HG02870 (cell line): ENCODE measurements at regions not wholly inside any gene's neighbourhood (a gene's known extent, or its start where the extent isn't known, plus 50 kb on each side); places are given as distances from the start of the nearest gene placed in this dataset.
"Not testable (repeated sequence)": the region's sequence is repeated elsewhere in the genome, so short reads cannot be mapped to it uniquely, and the experiment has no call there.

Source experiments
- ATAC-seq: cut with Tn5 transposase; IDR thresholded peaks from one replicate; pipeline ENCODE4 v1.9.1; 2021; ENCODE audit warnings: mild to moderate bottlenecking, moderate library complexity; ENCODE audit not compliant: unreplicated experiment

GRCh38 chr3:30418443-30418842 is 188.0 kb upstream of the TGFBR2 start:
- no peak for ATAC-seq

GRCh38 chr3:30421266-30421665 is 185.1 kb upstream of the TGFBR2 start:
- no peak for ATAC-seq

GRCh38 chr3:30426293-30426993 is 180.0 kb upstream of the TGFBR2 start:
- no peak for ATAC-seq

- ATAC-seq, result no peak
Observed at GRCh38 chr3:30428251-30428650, 178.2 kb upstream of the TGFBR2 start.

GRCh38 chr3:30435861-30436331 is 170.5 kb upstream of the TGFBR2 start:
- no peak for ATAC-seq

- ATAC-seq, result no peak
Observed at GRCh38 chr3:30437171-30437601, 169.2 kb upstream of the TGFBR2 start.

- no peak for ATAC-seq
Observed at GRCh38 chr3:30438126-30438525, 168.3 kb upstream of the TGFBR2 start.

- ATAC-seq, result no peak
Observed at GRCh38 chr3:30439451-30440053, 166.8 kb upstream of the TGFBR2 start.

- ATAC-seq, result no peak
Observed at GRCh38 chr3:30440147-30440604, 166.2 kb upstream of the TGFBR2 start.

GRCh38 chr3:30440880-30441279 is 165.5 kb upstream of the TGFBR2 start:
- no peak for ATAC-seq

GRCh38 chr3:30443756-30444673 is 162.4 kb upstream of the TGFBR2 start:
- ATAC-seq, result no peak

- ATAC-seq, result no peak
Observed at GRCh38 chr3:30448450-30449289, 157.7 kb upstream of the TGFBR2 start.

GRCh38 chr3:30449290-30449632 is 157.1 kb upstream of the TGFBR2 start:
- ATAC-seq, result no peak

- no peak for ATAC-seq
Observed at GRCh38 chr3:30452446-30452845, 154.0 kb upstream of the TGFBR2 start.

GRCh38 chr3:30453360-30454039 is 152.9 kb upstream of the TGFBR2 start:
- no peak for ATAC-seq

GRCh38 chr3:30454636-30455035 is 151.8 kb upstream of the TGFBR2 start:
- no peak for ATAC-seq

- not testable (repeated sequence) for ATAC-seq
Observed at GRCh38 chr3:30455112-30455511, 151.3 kb upstream of the TGFBR2 start.

- ATAC-seq, result no peak
Observed at GRCh38 chr3:30455840-30456239, 150.6 kb upstream of the TGFBR2 start.

- no peak for ATAC-seq
Observed at GRCh38 chr3:30456264-30456663, 150.1 kb upstream of the TGFBR2 start.

GRCh38 chr3:30457081-30457480 is 149.3 kb upstream of the TGFBR2 start:
- ATAC-seq, result no peak
